K562 (cell line): ENCODE measurements at regions not wholly inside any gene's neighbourhood (a gene's known extent, or its start where the extent isn't known, plus 50 kb on each side); places are given as distances from the start of the nearest gene placed in this dataset.
A peak's percentile ranks its signal among the peaks of the same experiment; 100 is the strongest.

Experiments used
- DNMT1 ChIP-seq: fragments of 450-650 bp; IDR thresholded peaks from 2 replicates; pipeline ENCODE4 v1.6.1; 2016; ENCODE audit warnings: antibody characterized with exemption, mild to moderate bottlenecking
- E2F8 ChIP-seq: fragments of 450-650 bp; IDR thresholded peaks from 2 replicates; pipeline ENCODE4 v1.7.1; 2018; ENCODE audit warnings: mild to moderate bottlenecking, low read depth; ENCODE audit not compliant: partially characterized antibody
- HNRNPK ChIP-seq: fragments of 200-400 bp; formaldehyde crosslinking; IDR thresholded peaks from one replicate; pipeline ENCODE4 v1.6.1; 2018; ENCODE audit warnings: mild to moderate bottlenecking, low read depth, low read length; ENCODE audit not compliant: poor library complexity, severe bottlenecking
- HNRNPUL1 ChIP-seq: fragments of 200-400 bp; formaldehyde crosslinking; IDR thresholded peaks from 2 replicates; pipeline ENCODE4 v1.6.1; 2017; ENCODE audit warnings: low read length
- KLF1 ChIP-seq: fragments of 450-650 bp; IDR thresholded peaks from 2 replicates; pipeline ENCODE4 v1.6.1; 2016; ENCODE audit warnings: missing genetic modification characterization, missing compliant biosample characterization
- KLF10 ChIP-seq: fragments of 250-450 bp; sonication (Bioruptor Pico); IDR thresholded peaks from 2 replicates; pipeline ENCODE4 v1.6.1; 2021; ENCODE audit warnings: matching md5 sums
- NCOA1 ChIP-seq: fragments of 450-650 bp; IDR thresholded peaks from 2 replicates; pipeline ENCODE4 v1.6.1; 2016; ENCODE audit warnings: low read depth
- NONO ChIP-seq, 2 experiments: fragments of 200-400 bp in 1 of 2; fragments of 450-650 bp in 1 of 2; formaldehyde crosslinking in 1 of 2; IDR thresholded peaks; 2 replicates each; pipeline ENCODE4 v1.6.1; 2017; ENCODE audit warnings: low read depth in 2 of 2, mild to moderate bottlenecking in 2 of 2, moderate library complexity in 2 of 2, low read length in 1 of 2
- NR2C1 ChIP-seq, 2 experiments: fragments of 450-650 bp; IDR thresholded peaks; 2 replicates each; pipeline ENCODE4 v1.6.1; 2017; ENCODE audit warnings: mild to moderate bottlenecking in 2 of 2, antibody characterized with exemption in 1 of 2, inconsistent platforms in 1 of 2, missing compliant biosample characterization in 1 of 2, missing genetic modification characterization in 1 of 2
- RFX7 ChIP-seq: fragments of 250-450 bp; sonication (Bioruptor Pico); IDR thresholded peaks from 2 replicates; pipeline ENCODE4 v1.5.1; 2021; ENCODE audit warnings: mild to moderate bottlenecking
- SETDB1 ChIP-seq: IDR thresholded peaks from one replicate; pipeline ENCODE4 v1.6.1; 2012; ENCODE audit warnings: low read length, control low read depth, inconsistent platforms
- UBTF ChIP-seq, 2 experiments: IDR thresholded peaks; 2 replicates each; pipeline ENCODE4 v1.6.1; 2012; ENCODE audit warnings: improper control_type of control experiment in 2 of 2, low read depth in 2 of 2, low read length in 2 of 2, borderline replicate concordance in 1 of 2
- ZNF282 ChIP-seq: sonication (generic); formaldehyde crosslinking; IDR thresholded peaks from 2 replicates; pipeline ENCODE4 v1.8.1; 2023; ENCODE audit warnings: missing genetic modification reagents
- TF ChIP-seq, protein P1 (sequence below): fragments of 250-450 bp; sonication (Bioruptor Pico); IDR thresholded peaks from 2 replicates; pipeline ENCODE4 v1.5.1; 2021; ENCODE audit warnings: mild to moderate bottlenecking
- TF ChIP-seq, protein P2 (sequence below): fragments of 450-650 bp; IDR thresholded peaks from 2 replicates; pipeline ENCODE4 v1.6.1; 2018; ENCODE audit not compliant: partially characterized antibody
- TF ChIP-seq, protein P3 (sequence below): sonication (generic); formaldehyde crosslinking; IDR thresholded peaks from 2 replicates; pipeline ENCODE4 v1.8.1; 2023; ENCODE audit warnings: mild to moderate bottlenecking, missing genetic modification reagents

DNA sequence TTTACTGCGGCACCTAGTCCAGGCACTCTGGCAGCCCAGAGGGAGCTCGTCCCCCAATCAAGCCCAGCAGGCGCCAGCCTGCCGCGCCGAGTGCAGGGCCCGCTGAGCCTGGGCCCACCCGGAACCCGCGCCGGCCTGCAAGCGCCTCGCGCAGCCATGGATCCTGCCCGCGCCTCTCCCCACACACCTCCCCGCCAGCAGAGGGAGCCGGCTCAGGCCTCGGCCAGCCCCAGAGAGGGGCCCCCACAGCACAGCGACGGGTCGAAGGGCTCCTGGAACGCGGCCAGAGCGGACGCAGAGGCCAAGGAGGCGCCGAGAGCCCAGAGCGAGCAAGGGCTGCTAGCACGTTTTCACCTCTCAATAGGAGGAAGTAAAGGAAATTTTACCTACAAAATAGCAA, 767.0 kb downstream of the MRPL39 start (continued):
- TF ChIP-seq UBTF (IDR thresholded peaks at IDR 0.05; ENCODE audit: borderline replicate concordance in 1 of 2, low read depth in 2 of 2, low read length in 2 of 2) (no peak), HNRNPK (no peak), ZNF282 (no peak), NCOA1 (no peak), SETDB1 (no peak), E2F8 (no peak), RFX7 (CRISPR knock-in tag) (no peak), KLF1 (tag) (no peak), NR2C1 (IDR thresholded peaks at IDR 0.05) (no peak), NR2C1 (tag; IDR thresholded peaks at IDR 0.05) (no peak), HNRNPUL1 (no peak), DNMT1 (no peak), NONO (IDR thresholded peaks at IDR 0.05; ENCODE audit: low read depth in 2 of 2, low read length in 1 of 2) (no peak), KLF10 (CRISPR knock-in tag) (no peak)
- TF ChIP-seq, protein P1, sequence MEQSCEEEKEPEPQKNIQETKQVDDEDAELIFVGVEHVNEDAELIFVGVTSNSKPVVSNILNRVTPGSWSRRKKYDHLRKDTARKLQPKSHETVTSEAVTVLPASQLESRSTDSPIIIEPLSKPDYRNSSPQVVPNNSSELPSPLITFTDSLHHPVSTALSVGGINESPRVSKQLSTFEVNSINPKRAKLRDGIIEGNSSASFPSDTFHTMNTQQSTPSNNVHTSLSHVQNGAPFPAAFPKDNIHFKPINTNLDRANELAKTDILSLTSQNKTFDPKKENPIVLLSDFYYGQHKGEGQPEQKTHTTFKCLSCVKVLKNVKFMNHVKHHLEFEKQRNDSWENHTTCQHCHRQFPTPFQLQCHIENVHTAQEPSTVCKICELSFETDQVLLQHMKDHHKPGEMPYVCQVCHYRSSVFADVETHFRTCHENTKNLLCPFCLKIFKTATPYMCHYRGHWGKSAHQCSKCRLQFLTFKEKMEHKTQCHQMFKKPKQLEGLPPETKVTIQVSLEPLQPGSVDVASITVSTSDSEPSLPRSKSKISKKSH (CRISPR knock-in tag) = no peak
- TF ChIP-seq, protein P2, sequence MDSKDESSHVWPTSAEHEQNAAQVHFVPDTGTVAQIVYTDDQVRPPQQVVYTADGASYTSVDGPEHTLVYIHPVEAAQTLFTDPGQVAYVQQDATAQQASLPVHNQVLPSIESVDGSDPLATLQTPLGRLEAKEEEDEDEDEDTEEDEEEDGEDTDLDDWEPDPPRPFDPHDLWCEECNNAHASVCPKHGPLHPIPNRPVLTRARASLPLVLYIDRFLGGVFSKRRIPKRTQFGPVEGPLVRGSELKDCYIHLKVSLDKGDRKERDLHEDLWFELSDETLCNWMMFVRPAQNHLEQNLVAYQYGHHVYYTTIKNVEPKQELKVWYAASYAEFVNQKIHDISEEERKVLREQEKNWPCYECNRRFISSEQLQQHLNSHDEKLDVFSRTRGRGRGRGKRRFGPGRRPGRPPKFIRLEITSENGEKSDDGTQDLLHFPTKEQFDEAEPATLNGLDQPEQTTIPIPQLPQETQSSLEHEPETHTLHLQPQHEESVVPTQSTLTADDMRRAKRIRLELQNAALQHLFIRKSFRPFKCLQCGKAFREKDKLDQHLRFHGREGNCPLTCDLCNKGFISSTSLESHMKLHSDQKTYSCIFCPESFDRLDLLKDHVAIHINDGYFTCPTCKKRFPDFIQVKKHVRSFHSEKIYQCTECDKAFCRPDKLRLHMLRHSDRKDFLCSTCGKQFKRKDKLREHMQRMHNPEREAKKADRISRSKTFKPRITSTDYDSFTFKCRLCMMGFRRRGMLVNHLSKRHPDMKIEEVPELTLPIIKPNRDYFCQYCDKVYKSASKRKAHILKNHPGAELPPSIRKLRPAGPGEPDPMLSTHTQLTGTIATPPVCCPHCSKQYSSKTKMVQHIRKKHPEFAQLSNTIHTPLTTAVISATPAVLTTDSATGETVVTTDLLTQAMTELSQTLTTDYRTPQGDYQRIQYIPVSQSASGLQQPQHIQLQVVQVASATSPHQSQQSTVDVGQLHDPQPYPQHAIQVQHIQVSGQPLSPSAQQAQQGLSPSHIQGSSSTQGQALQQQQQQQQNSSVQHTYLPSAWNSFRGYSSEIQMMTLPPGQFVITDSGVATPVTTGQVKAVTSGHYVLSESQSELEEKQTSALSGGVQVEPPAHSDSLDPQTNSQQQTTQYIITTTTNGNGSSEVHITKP = no peak
- TF ChIP-seq, protein P3, sequence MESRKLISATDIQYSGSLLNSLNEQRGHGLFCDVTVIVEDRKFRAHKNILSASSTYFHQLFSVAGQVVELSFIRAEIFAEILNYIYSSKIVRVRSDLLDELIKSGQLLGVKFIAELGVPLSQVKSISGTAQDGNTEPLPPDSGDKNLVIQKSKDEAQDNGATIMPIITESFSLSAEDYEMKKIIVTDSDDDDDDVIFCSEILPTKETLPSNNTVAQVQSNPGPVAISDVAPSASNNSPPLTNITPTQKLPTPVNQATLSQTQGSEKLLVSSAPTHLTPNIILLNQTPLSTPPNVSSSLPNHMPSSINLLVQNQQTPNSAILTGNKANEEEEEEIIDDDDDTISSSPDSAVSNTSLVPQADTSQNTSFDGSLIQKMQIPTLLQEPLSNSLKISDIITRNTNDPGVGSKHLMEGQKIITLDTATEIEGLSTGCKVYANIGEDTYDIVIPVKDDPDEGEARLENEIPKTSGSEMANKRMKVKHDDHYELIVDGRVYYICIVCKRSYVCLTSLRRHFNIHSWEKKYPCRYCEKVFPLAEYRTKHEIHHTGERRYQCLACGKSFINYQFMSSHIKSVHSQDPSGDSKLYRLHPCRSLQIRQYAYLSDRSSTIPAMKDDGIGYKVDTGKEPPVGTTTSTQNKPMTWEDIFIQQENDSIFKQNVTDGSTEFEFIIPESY = peak; percentile 62; the same call in 1 of the 2 replicates
